VCaP (cell line): ENCODE measurements at regions not wholly inside any gene's neighbourhood (a gene's known extent, or its start where the extent isn't known, plus 50 kb on each side); places are given as distances from the start of the nearest gene placed in this dataset.

Experiments used
- H3K27ac ChIP-seq: fragments of 450-650 bp; 2 replicates; pipeline ENCODE4 v1.5.1; 2017
- TF ChIP-seq, protein P1 (sequence below): fragments of 450-650 bp; conservative IDR thresholded peaks from 2 replicates; pipeline ENCODE4 v1.5.1; 2017; ENCODE audit warnings: mild to moderate bottlenecking, moderate library complexity

DNA sequence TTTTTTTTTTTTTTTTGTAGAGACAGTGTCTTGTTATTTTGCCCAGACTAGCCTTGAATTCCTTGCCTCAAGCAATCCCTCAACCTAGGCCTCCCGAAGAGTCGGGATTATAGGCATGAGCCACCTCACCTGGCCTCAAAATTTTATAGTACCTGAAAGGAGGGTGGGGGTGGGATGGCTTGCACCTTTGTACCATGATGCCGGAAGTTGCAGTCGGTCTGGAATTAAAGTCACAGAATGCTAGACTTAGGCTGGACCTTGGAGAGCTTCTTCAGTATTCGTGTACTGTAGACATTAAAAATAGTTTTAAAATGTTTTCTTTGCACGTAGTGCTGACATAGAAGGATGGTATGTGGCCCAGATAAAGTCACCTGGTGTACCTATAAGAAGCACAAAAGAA lies 280.9 kb downstream of the STIM2 start:
- TF ChIP-seq, protein P1, sequence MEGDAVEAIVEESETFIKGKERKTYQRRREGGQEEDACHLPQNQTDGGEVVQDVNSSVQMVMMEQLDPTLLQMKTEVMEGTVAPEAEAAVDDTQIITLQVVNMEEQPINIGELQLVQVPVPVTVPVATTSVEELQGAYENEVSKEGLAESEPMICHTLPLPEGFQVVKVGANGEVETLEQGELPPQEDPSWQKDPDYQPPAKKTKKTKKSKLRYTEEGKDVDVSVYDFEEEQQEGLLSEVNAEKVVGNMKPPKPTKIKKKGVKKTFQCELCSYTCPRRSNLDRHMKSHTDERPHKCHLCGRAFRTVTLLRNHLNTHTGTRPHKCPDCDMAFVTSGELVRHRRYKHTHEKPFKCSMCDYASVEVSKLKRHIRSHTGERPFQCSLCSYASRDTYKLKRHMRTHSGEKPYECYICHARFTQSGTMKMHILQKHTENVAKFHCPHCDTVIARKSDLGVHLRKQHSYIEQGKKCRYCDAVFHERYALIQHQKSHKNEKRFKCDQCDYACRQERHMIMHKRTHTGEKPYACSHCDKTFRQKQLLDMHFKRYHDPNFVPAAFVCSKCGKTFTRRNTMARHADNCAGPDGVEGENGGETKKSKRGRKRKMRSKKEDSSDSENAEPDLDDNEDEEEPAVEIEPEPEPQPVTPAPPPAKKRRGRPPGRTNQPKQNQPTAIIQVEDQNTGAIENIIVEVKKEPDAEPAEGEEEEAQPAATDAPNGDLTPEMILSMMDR, result no peak
- H3K27ac ChIP-seq, result no peak overlapping the region

DNA sequence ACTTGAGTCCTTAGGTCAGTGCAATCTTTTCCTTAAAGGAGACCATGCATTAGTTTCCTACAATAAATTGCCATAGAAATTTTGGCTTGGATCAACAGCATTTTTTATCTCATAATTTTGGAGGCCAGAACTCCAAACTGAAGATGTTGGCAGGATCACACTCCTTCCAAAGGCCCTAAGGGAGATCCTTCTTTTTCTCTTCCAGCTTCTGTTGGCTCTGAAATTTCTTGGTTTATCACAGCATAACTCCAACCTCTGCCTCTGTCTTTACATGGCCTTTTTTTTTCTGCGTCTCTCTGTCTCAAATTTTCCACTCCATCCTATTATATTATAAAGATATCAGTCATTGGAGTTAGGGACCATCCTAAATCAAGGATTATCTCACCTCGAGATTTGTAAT lies 282.2 kb downstream of the STIM2 start:
- TF ChIP-seq, protein P1, result no peak
- H3K27ac ChIP-seq, result no peak overlapping the region

DNA sequence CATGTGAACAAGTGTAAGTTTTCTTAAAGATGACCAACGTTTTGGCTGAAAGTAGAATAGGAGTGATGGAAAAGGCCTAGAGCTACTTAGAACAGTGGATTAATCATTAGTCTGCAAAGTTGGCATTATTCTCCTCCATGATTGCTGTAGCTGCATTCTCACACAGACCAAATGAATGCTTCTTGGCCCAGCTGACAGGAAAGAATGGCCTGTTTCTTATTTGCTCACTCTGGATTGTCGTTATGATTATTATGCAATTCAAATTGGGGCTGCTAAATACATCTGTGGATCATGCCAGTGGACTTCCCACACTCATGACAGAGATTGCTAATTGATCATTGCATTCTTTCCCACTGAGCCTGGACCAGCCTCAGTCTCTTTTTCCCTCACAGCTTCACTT lies 285.0 kb downstream of the STIM2 start:
- TF ChIP-seq, protein P1, result no peak
- no peak overlapping the region for H3K27ac ChIP-seq

DNA sequence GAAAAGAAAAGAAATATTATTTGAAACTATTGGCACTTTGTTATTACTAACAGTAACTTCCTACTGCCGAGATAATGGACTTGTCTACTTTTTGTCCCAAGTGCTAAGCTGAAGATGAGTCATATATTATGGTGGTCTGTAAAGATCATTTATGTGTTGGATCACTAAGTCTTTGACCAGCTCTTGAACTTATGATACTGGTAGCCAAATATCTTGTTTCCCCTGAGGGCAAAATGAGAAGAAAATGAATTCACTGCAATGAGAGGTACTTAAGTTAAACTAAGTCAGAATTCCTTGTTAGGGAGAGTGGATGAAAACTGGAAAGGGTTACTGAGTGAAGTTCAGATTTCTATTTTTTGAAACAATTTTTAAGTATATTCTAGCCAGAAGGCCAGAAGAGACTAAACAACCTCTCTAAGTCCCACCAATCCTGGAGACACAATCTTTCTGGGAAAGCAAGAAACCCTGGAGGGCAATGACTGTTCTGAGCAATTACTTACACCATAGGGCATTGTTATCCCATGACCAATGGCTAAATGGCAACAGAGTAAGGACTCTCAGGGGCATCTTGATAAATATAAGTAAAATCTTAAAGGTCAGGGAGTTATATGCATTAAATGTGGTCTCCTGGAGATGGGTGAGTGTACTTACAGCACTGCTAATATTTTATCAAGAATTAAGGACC lies 287.7 kb downstream of the STIM2 start:
- H3K27ac ChIP-seq, result no peak overlapping the region
- TF ChIP-seq, protein P1, result no peak

DNA sequence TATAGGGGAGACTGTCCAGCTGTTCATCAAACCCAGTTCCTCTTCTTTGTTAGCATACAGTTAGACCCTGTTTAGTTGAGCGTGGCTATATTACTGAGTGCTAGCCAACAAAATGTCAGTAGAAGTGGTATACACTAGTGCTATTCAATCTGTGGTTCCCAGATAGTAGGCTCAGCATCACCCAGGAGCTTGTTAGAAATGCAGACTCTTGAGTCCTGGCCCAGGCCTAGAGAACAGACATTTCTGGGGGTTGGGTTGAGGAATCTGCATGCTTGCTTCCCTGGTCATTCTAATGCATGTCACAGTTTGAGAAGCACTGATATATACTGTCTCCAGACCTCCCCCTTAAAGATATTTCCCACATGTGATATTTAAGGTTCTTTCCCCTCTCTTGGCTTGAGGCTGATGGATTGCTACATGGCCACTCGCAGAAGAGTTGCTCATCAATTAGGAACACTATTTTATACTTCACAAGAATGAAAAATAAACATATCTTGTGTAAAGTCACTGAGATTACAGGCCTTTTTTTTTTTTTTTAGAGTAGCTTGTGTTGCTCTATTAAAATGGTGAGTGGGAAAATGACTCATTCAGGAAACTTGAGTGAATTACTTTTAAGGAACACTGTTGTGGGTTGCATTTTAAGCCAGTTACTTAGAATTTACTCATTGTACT lies 289.0 kb downstream of the STIM2 start:
- no peak overlapping the region for H3K27ac ChIP-seq
- TF ChIP-seq, protein P1, result no peak

DNA sequence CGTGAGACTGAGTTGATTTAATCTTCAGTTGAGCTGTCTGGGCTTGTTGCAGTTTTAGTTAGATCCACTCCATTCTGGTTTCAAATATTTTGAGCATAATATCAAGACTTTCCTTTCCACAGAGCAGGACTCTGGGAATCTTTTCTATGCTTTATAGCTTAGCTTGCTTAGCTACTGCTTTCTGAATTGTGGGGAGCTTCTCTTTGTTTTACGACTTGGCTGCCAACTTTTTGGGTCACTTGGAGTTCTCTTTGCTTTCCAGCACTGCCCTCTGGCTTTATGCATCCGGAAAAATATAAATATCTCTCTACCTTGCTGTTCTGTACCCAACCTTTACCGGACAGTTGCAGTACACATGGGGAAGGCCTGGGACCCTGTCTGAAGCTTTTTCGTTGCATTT lies 292.1 kb downstream of the STIM2 start:
- TF ChIP-seq, protein P1, result no peak
- H3K27ac ChIP-seq, result no peak overlapping the region

DNA sequence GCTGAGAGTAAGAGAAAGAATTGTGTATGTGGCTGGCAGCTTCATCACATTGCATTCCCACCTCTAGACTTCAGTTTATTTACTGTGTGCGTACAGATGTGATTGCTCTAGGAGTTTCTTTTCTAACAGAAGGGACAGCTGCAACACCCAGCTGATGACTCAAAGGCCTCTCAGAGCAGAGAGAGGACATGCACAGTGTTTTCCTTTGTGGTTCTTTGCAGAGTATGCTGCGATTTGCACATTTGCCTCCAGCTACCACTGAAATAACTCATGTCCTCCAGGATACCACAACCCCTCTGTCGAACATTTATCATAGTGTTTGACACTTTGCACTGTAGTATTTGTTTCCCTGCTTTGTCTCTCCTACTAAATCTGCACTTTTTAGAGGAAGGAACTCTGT lies 294.1 kb downstream of the STIM2 start:
- TF ChIP-seq, protein P1, result no peak
- peak overlapping the region; percentile 15; the same call in 1 of the 2 replicates for H3K27ac ChIP-seq
